ENCODE measurements at regions not wholly inside any gene's neighbourhood (a gene's known extent, or its start where the extent isn't known, plus 50 kb on each side); places are given as distances from the start of the nearest gene placed in this dataset.

- H3K4me1 ChIP-seq (ENCODE audit: control insufficient read depth, low read depth, low read length), result no peaks in the 10 kb centered on the region
- no peak overlapping the region for H3K4me3 ChIP-seq (ENCODE audit: low read length)
- no CpG with 5 or more reads among the region's 8 CpGs for WGBS (ENCODE audit: extremely low coverage, insufficient coverage, low lambda C conversion rate)
- H3K4ac ChIP-seq (ENCODE audit: low read depth, low read length), result no peak overlapping the region
- H3K56ac ChIP-seq (ENCODE audit: low read length), result no peak overlapping the region
- H2BK15ac ChIP-seq (replicated peaks; ENCODE audit: low read depth), result no peak overlapping the region
- no peak for DNase-seq
- no peaks in the 10 kb centered on the region for H3K79me1 ChIP-seq (ENCODE audit: low read length)
- H2BK5ac ChIP-seq (ENCODE audit: low read length), result no peak overlapping the region
- H2BK120ac ChIP-seq (ENCODE audit: low read depth, low read length), result no peak overlapping the region
- no peaks in the 10 kb centered on the region for H3K36me3 ChIP-seq (ENCODE audit: control insufficient read depth, insufficient read depth, low read length)
- no peak overlapping the region for H4K8ac ChIP-seq (ENCODE audit: low read depth, low read length)
- no peak overlapping the region for H3K18ac ChIP-seq (ENCODE audit: low read length)
- H3K4me2 ChIP-seq (ENCODE audit: low read length), result no peak overlapping the region
- H3K79me2 ChIP-seq (ENCODE audit: control insufficient read depth, insufficient read depth, low read length), result no peaks in the 10 kb centered on the region
- no peak overlapping the region for H4K5ac ChIP-seq (ENCODE audit: low read length)
- no peaks in the 10 kb centered on the region for H3K27me3 ChIP-seq (ENCODE audit: insufficient read depth, low read length, poor library complexity)
- no peak overlapping the region for H2AK5ac ChIP-seq (ENCODE audit: low read length)
- no peak overlapping the region for H3K9ac ChIP-seq (ENCODE audit: low read length)
- no peak overlapping the region for H3K23ac ChIP-seq (ENCODE audit: low read length)
- H3K27ac ChIP-seq (ENCODE audit: low read depth, low read length), result no peak overlapping the region
These were observed 113.4 kb downstream of the DACT2 start for GRCh38 chr6:168206186-168206585.

GRCh38 chr6:168201799-168202198 is 117.8 kb downstream of the DACT2 start:
- Histone ChIP-seq H3K27me3 (ENCODE audit: insufficient read depth, low read length, poor library complexity) (no peaks in the 10 kb centered on the region), H2AK5ac (ENCODE audit: low read length) (no peak overlapping the region), H4K8ac (ENCODE audit: low read depth, low read length) (no peak overlapping the region), H2BK120ac (ENCODE audit: low read depth, low read length) (no peak overlapping the region), H3K9ac (ENCODE audit: low read length) (no peak overlapping the region), H3K4me2 (ENCODE audit: low read length) (no peak overlapping the region), H3K4me1 (ENCODE audit: control insufficient read depth, low read depth, low read length) (no peaks in the 10 kb centered on the region), H3K36me3 (ENCODE audit: control insufficient read depth, insufficient read depth, low read length) (no peaks in the 10 kb centered on the region), H3K79me2 (ENCODE audit: control insufficient read depth, insufficient read depth, low read length) (no peaks in the 10 kb centered on the region), H3K23ac (ENCODE audit: low read length) (no peak overlapping the region), H3K18ac (ENCODE audit: low read length) (no peak overlapping the region), H3K4me3 (ENCODE audit: low read length) (no peak overlapping the region), H3K56ac (ENCODE audit: low read length) (no peak overlapping the region), H3K4ac (ENCODE audit: low read depth, low read length) (no peak overlapping the region), H2BK15ac (replicated peaks; ENCODE audit: low read depth) (no peak overlapping the region), H3K27ac (ENCODE audit: low read depth, low read length) (no peak overlapping the region), H3K79me1 (ENCODE audit: low read length) (no peaks in the 10 kb centered on the region), H2BK5ac (ENCODE audit: low read length) (no peak overlapping the region), H4K5ac (ENCODE audit: low read length) (no peak overlapping the region)
- DNase-seq, result no peak
- WGBS (ENCODE audit: extremely low coverage, insufficient coverage, low lambda C conversion rate), result no CpG with 5 or more reads among the region's 5 CpGs

GRCh38 chr6:168201383-168201782 is 118.2 kb downstream of the DACT2 start:
- Histone ChIP-seq H3K23ac (ENCODE audit: low read length) (no peak overlapping the region), H3K4me2 (ENCODE audit: low read length) (no peak overlapping the region), H2AK5ac (ENCODE audit: low read length) (no peak overlapping the region), H3K79me1 (ENCODE audit: low read length) (no peaks in the 10 kb centered on the region), H3K9ac (ENCODE audit: low read length) (no peak overlapping the region), H3K56ac (ENCODE audit: low read length) (no peak overlapping the region), H3K27ac (ENCODE audit: low read depth, low read length) (no peak overlapping the region), H3K36me3 (ENCODE audit: control insufficient read depth, insufficient read depth, low read length) (no peaks in the 10 kb centered on the region), H3K4me1 (ENCODE audit: control insufficient read depth, low read depth, low read length) (no peaks in the 10 kb centered on the region), H3K4ac (ENCODE audit: low read depth, low read length) (no peak overlapping the region), H3K27me3 (ENCODE audit: insufficient read depth, low read length, poor library complexity) (no peaks in the 10 kb centered on the region), H3K79me2 (ENCODE audit: control insufficient read depth, insufficient read depth, low read length) (no peaks in the 10 kb centered on the region), H2BK120ac (ENCODE audit: low read depth, low read length) (no peak overlapping the region), H4K5ac (ENCODE audit: low read length) (no peak overlapping the region), H4K8ac (ENCODE audit: low read depth, low read length) (no peak overlapping the region), H2BK15ac (replicated peaks; ENCODE audit: low read depth) (no peak overlapping the region), H3K4me3 (ENCODE audit: low read length) (no peak overlapping the region), H2BK5ac (ENCODE audit: low read length) (no peak overlapping the region), H3K18ac (ENCODE audit: low read length) (no peak overlapping the region)
- peak; percentile 70 for DNase-seq
- no CpG with 5 or more reads among the region's 7 CpGs for WGBS (ENCODE audit: extremely low coverage, insufficient coverage, low lambda C conversion rate)

GRCh38 chr6:168200571-168201134 is 118.9 kb downstream of the DACT2 start:
- no peak overlapping the region for H4K8ac ChIP-seq (ENCODE audit: low read depth, low read length)
- H3K27me3 ChIP-seq (ENCODE audit: insufficient read depth, low read length, poor library complexity), result no peaks in the 10 kb centered on the region
- H3K4me3 ChIP-seq (ENCODE audit: low read length), result no peak overlapping the region
- no CpG with 5 or more reads among the region's 8 CpGs for WGBS (ENCODE audit: extremely low coverage, insufficient coverage, low lambda C conversion rate)
- no peak overlapping the region for H2BK5ac ChIP-seq (ENCODE audit: low read length)
- peak overlapping the region; percentile 5 for H3K18ac ChIP-seq (ENCODE audit: low read length)
- H3K4me2 ChIP-seq (ENCODE audit: low read length), result no peak overlapping the region
- no peak overlapping the region for H2BK120ac ChIP-seq (ENCODE audit: low read depth, low read length)
- H3K36me3 ChIP-seq (ENCODE audit: control insufficient read depth, insufficient read depth, low read length), result no peaks in the 10 kb centered on the region
- DNase-seq, result no peak
- no peak overlapping the region for H3K23ac ChIP-seq (ENCODE audit: low read length)
- no peak overlapping the region for H4K5ac ChIP-seq (ENCODE audit: low read length)
- no peak overlapping the region for H3K56ac ChIP-seq (ENCODE audit: low read length)
- H3K4ac ChIP-seq (ENCODE audit: low read depth, low read length), result no peak overlapping the region
- peak overlapping the region; percentile 46 for H3K27ac ChIP-seq (ENCODE audit: low read depth, low read length)
- H3K9ac ChIP-seq (ENCODE audit: low read length), result no peak overlapping the region
- no peaks in the 10 kb centered on the region for H3K79me1 ChIP-seq (ENCODE audit: low read length)
- H2AK5ac ChIP-seq (ENCODE audit: low read length), result no peak overlapping the region
- no peaks in the 10 kb centered on the region for H3K4me1 ChIP-seq (ENCODE audit: control insufficient read depth, low read depth, low read length)
- H3K79me2 ChIP-seq (ENCODE audit: control insufficient read depth, insufficient read depth, low read length), result no peaks in the 10 kb centered on the region
- H2BK15ac ChIP-seq (replicated peaks; ENCODE audit: low read depth), result no peak overlapping the region

- Histone ChIP-seq H3K9ac (ENCODE audit: low read length) (no peak overlapping the region), H3K4me2 (ENCODE audit: low read length) (no peak overlapping the region), H3K4ac (ENCODE audit: low read depth, low read length) (no peak overlapping the region), H3K36me3 (ENCODE audit: control insufficient read depth, insufficient read depth, low read length) (no peaks in the 10 kb centered on the region), H2BK120ac (ENCODE audit: low read depth, low read length) (no peak overlapping the region), H3K27ac (ENCODE audit: low read depth, low read length) (no peak overlapping the region), H2AK5ac (ENCODE audit: low read length) (no peak overlapping the region), H3K27me3 (ENCODE audit: insufficient read depth, low read length, poor library complexity) (no peaks in the 10 kb centered on the region), H3K56ac (ENCODE audit: low read length) (no peak overlapping the region), H3K79me1 (ENCODE audit: low read length) (no peaks in the 10 kb centered on the region), H3K4me3 (ENCODE audit: low read length) (no peak overlapping the region), H3K18ac (ENCODE audit: low read length) (no peak overlapping the region), H3K79me2 (ENCODE audit: control insufficient read depth, insufficient read depth, low read length) (no peaks in the 10 kb centered on the region), H3K23ac (ENCODE audit: low read length) (no peak overlapping the region), H2BK15ac (replicated peaks; ENCODE audit: low read depth) (no peak overlapping the region), H4K5ac (ENCODE audit: low read length) (no peak overlapping the region), H4K8ac (ENCODE audit: low read depth, low read length) (no peak overlapping the region), H2BK5ac (ENCODE audit: low read length) (no peak overlapping the region), H3K4me1 (ENCODE audit: control insufficient read depth, low read depth, low read length) (no peaks in the 10 kb centered on the region)
- no CpG with 5 or more reads among the region's 21 CpGs for WGBS (ENCODE audit: extremely low coverage, insufficient coverage, low lambda C conversion rate)
- no peak for DNase-seq
These were observed 119.5 kb upstream of the FRMD1 start for GRCh38 chr6:168198302-168199180.

Data from mesendoderm (in vitro differentiated cells).